PC-3 (cell line): ENCODE measurements at regions not wholly inside any gene's neighbourhood (a gene's known extent, or its start where the extent isn't known, plus 50 kb on each side); places are given as distances from the start of the nearest gene placed in this dataset.

Experiments used
- ATAC-seq: fragments of 200-7000 bp; cut with Tn5 transposase; 2 replicates; pipeline ENCODE4 v1.9.1; 2020; ENCODE audit warnings: mild to moderate bottlenecking, moderate library complexity
- BruUV-seq: library from RNA; stranded (reverse); fragments of 400-500 nt; replicated peaks from 2 replicates; lab custom pipeline; 2021; lab: Mats Ljungman, UMichigan
- CTCF ChIA-PET: fragments of 300-600 bp; sonication (Branson Sonifier 250); formaldehyde crosslinking; loops from one replicate; lab custom pipeline; 2022; ENCODE audit warnings: antibody characterized with exemption; lab: Charles Lee
- POLR2A ChIA-PET: fragments of 300-600 bp; sonication (Branson Sonifier 250); formaldehyde crosslinking; loops from one replicate; lab custom pipeline; 2022; ENCODE audit warnings: antibody characterized with exemption; ENCODE audit not compliant: unreplicated experiment; lab: Charles Lee
- DNase-seq: peaks from one replicate; pipeline ENCODE4 v3.0.0-alpha.2; 2015
- H2AFZ ChIP-seq: fragments of 300-600 bp; sonication (generic); 2 replicates; pipeline ENCODE4 v1.6.0; 2016; ENCODE audit warnings: antibody characterized with exemption, low read length
- H3F3A ChIP-seq: fragments of 300-600 bp; sonication (generic); one replicate; pipeline ENCODE4 v1.6.0; 2017; ENCODE audit warnings: antibody characterized with exemption, low read length, control low read depth, mild to moderate bottlenecking; ENCODE audit not compliant: unreplicated experiment
- H3K27ac ChIP-seq: fragments of 300-600 bp; sonication (generic); 2 replicates; pipeline ENCODE4 v1.5.1; 2016; ENCODE audit warnings: mild to moderate bottlenecking, low read length
- H3K27me3 ChIP-seq: fragments of 300-600 bp; sonication (generic); 2 replicates; pipeline ENCODE4 v1.6.1; 2016; ENCODE audit warnings: low read length, mixed read lengths
- H3K36me3 ChIP-seq: fragments of 300-600 bp; sonication (generic); 2 replicates; pipeline ENCODE4 v1.6.1; 2016; ENCODE audit warnings: low read depth, mixed run types, low read length, mixed read lengths
- H3K4me1 ChIP-seq: fragments of 300-600 bp; sonication (generic); 2 replicates; pipeline ENCODE4 v1.5.1; 2016; ENCODE audit warnings: low read length; ENCODE audit not compliant: insufficient read depth
- H3K4me2 ChIP-seq: fragments of 300-600 bp; sonication (generic); 2 replicates; pipeline ENCODE4 v1.6.0; 2016; ENCODE audit warnings: low read length
- H3K4me3 ChIP-seq: fragments of 300-600 bp; sonication (generic); 2 replicates; pipeline ENCODE4 v1.5.1; 2016; ENCODE audit warnings: mild to moderate bottlenecking, low read length, mixed read lengths
- H3K79me2 ChIP-seq: fragments of 300-600 bp; sonication (generic); 2 replicates; pipeline ENCODE4 v1.6.1; 2017; ENCODE audit warnings: low read length, mixed read lengths
- H3K9ac ChIP-seq: fragments of 300-600 bp; sonication (generic); 2 replicates; pipeline ENCODE4 v1.6.0; 2016; ENCODE audit warnings: mild to moderate bottlenecking, low read length
- H3K9me2 ChIP-seq: fragments of 300-600 bp; sonication (generic); replicated peaks from 2 replicates; pipeline ENCODE4 v1.6.1; 2016; ENCODE audit warnings: mixed run types, low read length, mixed read lengths
- H3K9me3 ChIP-seq: fragments of 300-600 bp; sonication (generic); 2 replicates; pipeline ENCODE4 v1.6.1; 2016; ENCODE audit warnings: low read length, mixed read lengths
- H4K20me1 ChIP-seq: fragments of 300-600 bp; sonication (generic); 2 replicates; pipeline ENCODE4 v1.6.1; 2016; ENCODE audit warnings: low read length, mixed read lengths
- EZH2 ChIP-seq: fragments of 300-600 bp; sonication (generic); IDR thresholded peaks from one replicate; pipeline ENCODE4 v1.6.1; 2017; ENCODE audit warnings: antibody characterized with exemption, mild to moderate bottlenecking, low read length; ENCODE audit not compliant: unreplicated experiment
- EZH2phosphoT487 ChIP-seq: fragments of 300-600 bp; sonication (generic); IDR thresholded peaks from 2 replicates; pipeline ENCODE4 v1.6.1; 2018; ENCODE audit warnings: mild to moderate bottlenecking, antibody characterized with exemption, low read length, borderline replicate concordance
- intact Hi-C: fragments of 100-400 bp; cut with micrococcal nuclease; formaldehyde crosslinking; loops from 2 replicates; pipeline ENCODE4 v1.9.0; 2023
- TF ChIP-seq, protein P1 (sequence below): fragments of 300-600 bp; sonication (generic); conservative IDR thresholded peaks from 2 replicates; pipeline ENCODE4 v1.5.1; 2017; ENCODE audit warnings: antibody characterized with exemption, low read depth, mild to moderate bottlenecking, low read length

DNA sequence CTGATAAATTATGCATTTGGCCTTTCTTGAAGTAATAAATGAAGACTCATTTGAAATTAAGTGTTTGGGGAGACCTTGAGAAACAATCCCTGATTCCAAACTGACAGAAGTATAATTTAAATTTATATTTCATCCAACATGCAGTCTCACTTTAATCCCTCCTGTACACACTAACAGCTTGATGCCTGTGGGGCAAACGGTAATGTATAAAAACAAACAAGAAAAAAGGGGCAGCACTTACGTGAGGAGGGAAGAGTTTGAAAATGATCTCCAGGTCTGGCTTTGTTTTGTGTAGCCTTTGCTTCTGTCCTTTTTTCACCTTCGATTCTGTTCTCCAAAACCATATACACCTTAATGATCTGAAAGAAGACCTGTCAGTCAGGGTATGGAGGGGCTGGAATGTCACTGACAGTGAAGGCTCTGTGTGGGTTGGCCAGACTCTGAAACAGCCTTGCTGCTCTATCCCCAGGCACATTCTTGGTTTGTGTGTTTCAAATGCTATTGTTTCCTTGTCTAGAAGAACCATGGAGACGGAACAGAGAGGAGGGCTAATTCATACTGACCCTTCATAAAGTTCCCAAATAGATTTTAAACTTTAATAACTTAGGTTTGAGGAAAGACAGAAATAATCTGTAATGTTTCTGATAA, 338.2 kb upstream of the WWC1 start:
- Histone ChIP-seq H3K9ac (no peak overlapping the region), H2AFZ (no peak overlapping the region), H3K27ac (no peak overlapping the region), H3F3A (no peaks in the 10 kb centered on the region), H3K4me2 (no peak overlapping the region), H3K9me3 (no peaks in the 10 kb centered on the region), H3K27me3 (peaks cover 51% of the 10 kb centered on the region), H3K79me2 (no peaks in the 10 kb centered on the region), H4K20me1 (no peaks in the 10 kb centered on the region), H3K4me1 (no peaks in the 10 kb centered on the region), H3K4me3 (no peak overlapping the region), H3K9me2 (no peaks in the 10 kb centered on the region), H3K36me3 (no peaks in the 10 kb centered on the region)
- ChIA-PET POLR2A (no interaction called here), CTCF (no interaction called here)
- BruUV-seq, result no TSS peak
- TF ChIP-seq EZH2 (no peak), EZH2phosphoT487 (no peak)
- TF ChIP-seq, protein P1, sequence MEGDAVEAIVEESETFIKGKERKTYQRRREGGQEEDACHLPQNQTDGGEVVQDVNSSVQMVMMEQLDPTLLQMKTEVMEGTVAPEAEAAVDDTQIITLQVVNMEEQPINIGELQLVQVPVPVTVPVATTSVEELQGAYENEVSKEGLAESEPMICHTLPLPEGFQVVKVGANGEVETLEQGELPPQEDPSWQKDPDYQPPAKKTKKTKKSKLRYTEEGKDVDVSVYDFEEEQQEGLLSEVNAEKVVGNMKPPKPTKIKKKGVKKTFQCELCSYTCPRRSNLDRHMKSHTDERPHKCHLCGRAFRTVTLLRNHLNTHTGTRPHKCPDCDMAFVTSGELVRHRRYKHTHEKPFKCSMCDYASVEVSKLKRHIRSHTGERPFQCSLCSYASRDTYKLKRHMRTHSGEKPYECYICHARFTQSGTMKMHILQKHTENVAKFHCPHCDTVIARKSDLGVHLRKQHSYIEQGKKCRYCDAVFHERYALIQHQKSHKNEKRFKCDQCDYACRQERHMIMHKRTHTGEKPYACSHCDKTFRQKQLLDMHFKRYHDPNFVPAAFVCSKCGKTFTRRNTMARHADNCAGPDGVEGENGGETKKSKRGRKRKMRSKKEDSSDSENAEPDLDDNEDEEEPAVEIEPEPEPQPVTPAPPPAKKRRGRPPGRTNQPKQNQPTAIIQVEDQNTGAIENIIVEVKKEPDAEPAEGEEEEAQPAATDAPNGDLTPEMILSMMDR, result no peak
- intact Hi-C loops, result no loop called here
- no peak for DNase-seq
- ATAC-seq, result no peak

GRCh38 chr5:167961731-167962130, 329.7 kb upstream of the WWC1 start:
- Histone ChIP-seq H3K27ac (no peak overlapping the region), H3K36me3 (no peaks in the 10 kb centered on the region), H4K20me1 (no peaks in the 10 kb centered on the region), H3K4me2 (no peak overlapping the region), H3F3A (no peaks in the 10 kb centered on the region), H2AFZ (no peak overlapping the region), H3K27me3 (no peaks in the 10 kb centered on the region), H3K9ac (no peak overlapping the region), H3K4me1 (no peaks in the 10 kb centered on the region), H3K9me3 (no peaks in the 10 kb centered on the region), H3K79me2 (no peaks in the 10 kb centered on the region), H3K9me2 (no peaks in the 10 kb centered on the region), H3K4me3 (no peak overlapping the region)
- POLR2A ChIA-PET, result no interaction called here
- ATAC-seq (no peak), DNase-seq (no peak)
- TF ChIP-seq, protein P1, result no peak
- TF ChIP-seq EZH2, result no peak
- CTCF ChIA-PET, result no interaction called here
- BruUV-seq, result no TSS peak
- intact Hi-C loops, result no loop called here

GRCh38 chr5:167964529-167964928, 326.9 kb upstream of the WWC1 start:
- DNase-seq (no peak), ATAC-seq (no peak)
- POLR2A ChIA-PET, result no interaction called here

More at GRCh38 chr5:167964529-167964928, 326.9 kb upstream of the WWC1 start:
- no peaks in the 10 kb centered on the region for H3K4me1 ChIP-seq
- H3K9me2 ChIP-seq, result no peaks in the 10 kb centered on the region
- no peak overlapping the region for H2AFZ ChIP-seq
- no peak overlapping the region for H3K27ac ChIP-seq
- CTCF ChIA-PET, result no interaction called here
- no peak overlapping the region for H3K4me3 ChIP-seq
- no peaks in the 10 kb centered on the region for H3K9me3 ChIP-seq
- intact Hi-C loops, result no loop called here
- H3K36me3 ChIP-seq, result no peaks in the 10 kb centered on the region
- H3K4me2 ChIP-seq, result no peak overlapping the region
- peaks cover 17% of the 10 kb centered on the region for H3K27me3 ChIP-seq
- H4K20me1 ChIP-seq, result no peaks in the 10 kb centered on the region
- H3F3A ChIP-seq, result no peaks in the 10 kb centered on the region
- BruUV-seq, result no TSS peak
- no peak overlapping the region for H3K9ac ChIP-seq
- TF ChIP-seq EZH2, result no peak
- TF ChIP-seq, protein P1, result no peak; the same call in 1 of the 2 replicates
- no peak for TF ChIP-seq EZH2phosphoT487
- H3K79me2 ChIP-seq, result no peaks in the 10 kb centered on the region
